NCI-H2227 (cell line): ENCODE measurements at regions not wholly inside any gene's neighbourhood (a gene's known extent, or its start where the extent isn't known, plus 50 kb on each side); places are given as distances from the start of the nearest gene placed in this dataset.

ENCODE experiments used
- DNase-seq: peaks from one replicate; lab custom pipeline; 2025; ENCODE audit not compliant: unreplicated experiment; lab: John Stamatoyannopoulos, UW

- DNase-seq: no peak
These were observed 155.4 kb upstream of the FRG1 start for GRCh38 chr4:189785257-189785656.

GRCh38 chr4:189786447-189786846, 154.2 kb upstream of the FRG1 start:
- no peak for DNase-seq

GRCh38 chr4:189787216-189788031, 153.2 kb upstream of the FRG1 start:
- DNase-seq: no peak

GRCh38 chr4:189792924-189793618, 147.6 kb upstream of the FRG1 start:
- DNase-seq: peak; percentile 64

GRCh38 chr4:189800545-189801088, 140.1 kb upstream of the FRG1 start:
- no peak for DNase-seq

GRCh38 chr4:189802884-189803283, 137.8 kb upstream of the FRG1 start:
- no peak for DNase-seq

GRCh38 chr4:189804894-189805293, 135.8 kb upstream of the FRG1 start:
- no peak for DNase-seq

- DNase-seq: no peak
These were observed 134.2 kb upstream of the FRG1 start for GRCh38 chr4:189806506-189806905.

GRCh38 chr4:189807031-189807430, 133.6 kb upstream of the FRG1 start:
- no peak for DNase-seq

- no peak for DNase-seq
These were observed 131.4 kb upstream of the FRG1 start for GRCh38 chr4:189809241-189809735.

GRCh38 chr4:189809839-189810238, 130.8 kb upstream of the FRG1 start:
- no peak for DNase-seq

GRCh38 chr4:189810318-189811181, 130.1 kb upstream of the FRG1 start:
- DNase-seq: peak; percentile 11

GRCh38 chr4:189815404-189816192, 125.1 kb upstream of the FRG1 start:
- DNase-seq: no peak

- DNase-seq: no peak
These were observed 118.3 kb upstream of the FRG1 start for GRCh38 chr4:189822326-189822725.

- no peak for DNase-seq
These were observed 117.1 kb upstream of the FRG1 start for GRCh38 chr4:189823591-189823990.

- DNase-seq: no peak
These were observed 115.2 kb upstream of the FRG1 start for GRCh38 chr4:189825466-189825865.

GRCh38 chr4:189826657-189827056, 114.0 kb upstream of the FRG1 start:
- DNase-seq: no peak

GRCh38 chr4:189828081-189828697, 112.5 kb upstream of the FRG1 start:
- no peak for DNase-seq

GRCh38 chr4:189832528-189832927, 108.1 kb upstream of the FRG1 start:
- no peak for DNase-seq

- no peak for DNase-seq
These were observed 106.1 kb upstream of the FRG1 start for GRCh38 chr4:189834616-189835015.
